GM21786 (cell line): ENCODE measurements at regions not wholly inside any gene's neighbourhood (a gene's known extent, or its start where the extent isn't known, plus 50 kb on each side); places are given as distances from the start of the nearest gene placed in this dataset.

Source experiments
- ATAC-seq: cut with Tn5 transposase; IDR thresholded peaks from one replicate; pipeline ENCODE4 v1.9.1; 2021; ENCODE audit not compliant: unreplicated experiment

- no peak for ATAC-seq
These were observed 168.4 kb downstream of the ZFP36L2 start for GRCh38 chr2:43057742-43058725.

DNA sequence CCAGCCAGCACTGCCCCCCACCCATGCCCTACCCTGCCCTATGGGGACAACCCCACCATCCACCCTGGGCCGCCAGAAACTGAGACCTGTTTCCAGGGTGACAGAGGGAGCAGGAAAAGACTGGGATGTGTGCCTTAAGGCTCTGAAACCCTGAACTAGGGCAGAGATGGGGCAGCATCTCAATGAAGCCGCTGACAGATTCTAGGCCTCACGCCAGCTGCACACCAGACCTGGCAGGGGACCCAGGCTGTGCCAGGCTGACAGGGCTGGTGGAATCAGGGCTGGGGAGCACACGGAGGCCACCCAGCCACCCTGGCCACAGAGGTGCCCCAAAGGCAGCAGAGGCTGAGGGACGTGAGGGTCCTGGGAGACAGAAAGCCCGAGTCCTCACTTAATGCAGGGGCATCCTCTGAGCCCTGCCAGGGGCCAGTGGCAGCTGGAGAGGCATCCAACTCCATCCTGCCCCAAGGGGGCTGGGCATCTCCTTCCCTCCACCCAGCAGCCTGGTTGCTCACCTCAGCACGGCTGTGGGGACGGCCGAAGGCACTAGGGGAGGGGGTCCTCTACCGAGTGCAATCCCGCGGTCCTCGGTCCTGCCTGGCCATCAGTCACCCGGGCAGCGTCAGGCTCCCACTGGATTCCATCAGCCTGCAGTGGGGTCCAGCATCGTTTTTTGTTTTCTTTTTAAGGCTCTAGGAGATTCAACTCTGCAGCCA is 169.2 kb downstream of the ZFP36L2 start:
- no peak for ATAC-seq

- no peak for ATAC-seq
These were observed 170.4 kb downstream of the ZFP36L2 start for GRCh38 chr2:43055985-43056384.

GRCh38 chr2:43055086-43055912 is 171.1 kb downstream of the ZFP36L2 start:
- ATAC-seq, result no peak

DNA sequence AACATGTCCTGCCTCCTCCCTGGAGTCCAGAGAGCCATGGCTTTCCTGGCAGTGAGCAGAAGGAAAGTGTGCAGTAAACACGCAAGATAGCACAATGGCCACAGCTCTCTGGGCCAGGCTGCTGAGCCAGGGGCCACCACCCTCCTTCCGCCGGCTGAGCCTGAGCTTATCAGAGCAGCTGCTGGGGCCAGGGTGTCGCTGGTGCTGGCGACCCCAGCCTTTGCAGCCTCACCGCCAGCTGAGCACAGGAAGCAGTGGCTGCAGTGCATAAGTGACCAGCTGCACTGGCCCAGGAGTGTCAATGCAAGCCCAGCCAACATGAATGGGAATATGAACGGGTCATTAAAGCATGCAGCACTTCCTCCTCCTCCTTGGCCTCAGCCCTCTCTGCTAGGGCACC is 172.0 kb downstream of the ZFP36L2 start:
- ATAC-seq, result no peak

- ATAC-seq, result no peak
These were observed 173.5 kb downstream of the ZFP36L2 start for GRCh38 chr2:43052944-43053306.

DNA sequence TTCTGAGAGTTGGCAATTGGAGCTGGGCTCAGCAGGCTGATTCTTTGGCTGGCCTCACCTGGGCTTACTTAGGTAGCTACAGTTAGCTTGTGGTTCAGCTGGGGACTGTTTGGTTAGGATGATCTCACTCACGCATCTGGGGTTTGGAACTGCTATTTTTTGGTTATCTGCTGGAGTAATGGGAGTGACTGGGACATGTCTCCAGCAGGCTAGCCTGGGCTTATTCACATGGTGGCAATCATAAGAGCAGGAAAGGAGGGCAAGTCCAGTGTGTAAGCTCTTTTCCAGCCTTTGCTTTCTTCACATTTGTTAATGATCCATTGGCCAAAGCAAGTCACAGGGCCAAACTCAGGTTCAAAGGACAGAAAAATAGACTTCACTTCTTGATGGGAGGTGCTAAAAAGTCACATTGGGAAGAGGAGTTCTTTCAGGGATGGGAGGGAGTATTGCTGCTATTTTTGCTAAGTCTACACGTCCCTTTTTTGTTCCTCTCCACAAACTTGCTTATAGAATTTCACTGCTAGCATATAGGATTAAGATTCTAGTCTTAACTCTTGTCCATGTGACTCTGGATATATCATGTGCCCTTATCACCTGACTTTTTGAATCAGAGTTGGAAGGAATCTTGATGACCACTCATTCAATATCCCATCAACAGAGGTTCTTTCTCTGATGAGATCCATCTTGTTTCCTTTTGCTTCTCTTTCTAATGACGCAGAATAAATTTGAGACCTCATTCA is 174.0 kb downstream of the ZFP36L2 start:
- no peak for ATAC-seq

GRCh38 chr2:43051338-43051737 is 175.1 kb downstream of the ZFP36L2 start:
- ATAC-seq, result no peak

DNA sequence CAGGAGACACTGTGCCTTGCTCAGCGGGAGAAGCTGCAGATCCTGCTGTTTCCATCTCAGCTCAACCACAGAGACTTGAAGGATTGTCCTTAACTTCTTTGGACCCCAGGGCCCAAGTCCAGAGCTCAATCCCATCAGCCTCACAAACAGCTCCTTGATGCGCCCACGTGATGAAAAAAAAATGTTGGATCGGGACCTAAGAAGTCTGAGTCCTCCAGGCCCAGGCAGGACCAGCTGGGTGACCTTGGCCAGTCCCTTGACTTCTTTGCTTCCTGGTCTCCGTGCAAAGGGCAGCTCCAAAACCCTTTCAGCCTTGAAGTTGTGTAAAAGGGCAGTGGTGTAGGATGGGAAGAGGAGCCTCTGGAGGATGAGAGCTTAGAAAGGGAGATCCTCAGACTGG is 175.5 kb downstream of the ZFP36L2 start:
- no peak for ATAC-seq

GRCh38 chr2:43049836-43050801 is 176.3 kb downstream of the ZFP36L2 start:
- ATAC-seq, result no peak

DNA sequence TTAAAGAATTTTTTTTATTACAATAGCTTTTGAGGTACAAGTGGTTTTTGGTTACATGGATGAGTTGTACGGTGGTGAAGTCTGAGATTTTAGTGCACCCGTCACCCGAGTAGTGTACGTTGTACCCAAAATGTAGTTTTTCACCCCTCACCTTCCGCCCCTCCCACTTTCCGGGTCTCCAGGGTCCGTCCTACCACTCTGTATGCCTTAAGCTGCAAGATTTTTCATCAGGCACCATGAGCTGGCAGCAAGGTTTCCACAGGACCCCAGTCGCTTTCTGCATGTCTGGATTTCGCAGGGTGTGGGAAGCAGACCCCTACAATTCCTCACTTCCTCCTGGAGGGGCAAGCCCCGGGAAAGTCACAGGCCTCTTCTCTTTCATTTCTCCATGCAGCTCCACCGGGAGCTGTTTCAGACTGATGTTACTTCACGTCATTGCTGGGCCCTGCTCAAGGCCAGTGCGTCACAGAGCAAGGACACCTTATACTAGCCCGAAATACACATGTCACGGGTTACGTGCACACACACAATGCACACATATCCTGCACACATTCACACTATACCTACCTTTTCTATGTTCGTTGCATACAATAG is 179.1 kb downstream of the ZFP36L2 start:
- ATAC-seq, result no peak

GRCh38 chr2:43045866-43046265 is 180.5 kb downstream of the ZFP36L2 start:
- no peak for ATAC-seq

DNA sequence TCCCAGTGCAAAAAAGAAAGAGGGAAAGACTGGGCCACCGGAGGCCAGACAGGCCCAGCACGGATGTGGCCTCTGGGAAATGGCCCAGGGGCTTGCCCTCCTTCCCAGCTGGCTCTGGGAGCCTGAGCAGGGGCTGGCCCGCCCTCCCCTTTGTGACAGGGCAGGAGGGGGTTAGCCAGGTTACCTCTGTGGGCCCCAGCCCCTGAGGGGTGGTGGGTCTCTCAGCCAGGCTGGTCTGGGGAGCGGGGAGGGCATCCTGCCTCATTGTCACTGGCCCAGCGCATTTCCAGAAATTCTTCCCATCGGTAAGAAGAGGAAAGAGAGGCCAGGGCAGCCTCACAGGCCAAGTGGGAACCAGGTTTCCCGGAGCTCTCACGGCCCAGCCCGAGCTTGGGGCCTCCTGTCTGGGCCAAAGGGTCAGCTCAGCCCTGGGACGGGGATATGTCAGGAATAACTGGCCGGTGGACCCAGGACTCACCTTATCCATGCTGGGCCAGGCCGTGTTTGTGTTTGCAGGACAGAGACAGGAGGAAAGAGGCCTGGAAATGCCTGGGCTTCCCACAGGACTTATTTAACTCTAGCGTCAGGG is 182.2 kb downstream of the ZFP36L2 start:
- ATAC-seq, result no peak

- ATAC-seq, result no peak
These were observed 182.9 kb downstream of the ZFP36L2 start for GRCh38 chr2:43043553-43043870.

DNA sequence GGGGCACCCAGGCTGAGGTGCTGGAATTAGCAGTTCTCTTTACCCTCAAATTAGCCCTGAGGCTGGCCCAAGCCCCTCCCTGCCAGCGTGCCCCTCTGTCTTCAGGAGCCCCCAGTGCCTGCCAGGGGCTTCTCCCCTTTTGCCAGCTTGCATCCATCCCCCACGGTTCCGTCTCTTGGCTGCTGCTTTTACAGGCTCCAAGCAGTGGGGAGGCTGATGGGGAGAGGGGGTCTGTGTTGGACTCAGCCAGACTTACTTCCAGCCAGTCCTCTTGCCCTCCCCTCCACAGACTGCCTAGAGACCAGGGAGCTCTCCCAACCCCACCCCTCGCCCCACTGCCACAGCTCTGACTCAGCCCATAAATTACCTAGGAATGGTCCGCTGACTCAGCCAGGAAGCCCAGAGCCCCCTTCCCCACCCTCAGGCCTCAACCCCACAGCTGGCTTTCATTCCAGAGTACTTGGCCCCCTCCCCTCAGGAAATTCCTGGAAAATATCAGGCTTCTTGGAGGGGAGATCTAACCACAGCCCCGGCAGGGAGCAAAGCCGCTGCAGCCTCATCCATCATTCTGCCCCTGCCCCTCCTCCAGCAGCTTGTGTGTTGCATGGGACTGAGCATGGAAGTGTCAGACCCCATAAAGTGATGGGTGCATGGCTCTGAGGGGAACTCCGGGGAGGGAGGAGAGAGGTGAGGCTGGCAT is 184.6 kb downstream of the ZFP36L2 start:
- ATAC-seq, result no peak

DNA sequence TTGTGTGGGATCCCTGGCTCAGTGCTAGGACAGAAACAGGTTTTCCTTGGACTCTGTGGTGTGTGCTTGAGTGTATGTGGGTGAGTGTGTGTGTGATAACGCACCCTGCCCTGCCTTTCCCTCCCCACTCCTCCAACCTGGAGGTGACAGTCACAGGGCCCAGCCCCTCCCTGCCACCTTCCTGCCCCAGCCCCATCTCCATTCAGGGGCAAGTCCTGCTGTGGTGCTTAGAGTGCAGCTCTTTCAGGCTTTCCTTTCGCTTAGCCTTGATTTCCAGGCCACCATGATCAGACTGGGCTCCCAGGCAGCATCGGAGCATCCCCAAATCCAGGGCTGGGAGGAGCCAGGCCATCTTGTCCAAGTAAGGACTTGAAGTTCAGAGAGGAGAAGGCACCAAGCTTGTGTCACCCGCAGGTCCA is 185.2 kb downstream of the ZFP36L2 start:
- no peak for ATAC-seq

- ATAC-seq, result no peak
These were observed 186.1 kb downstream of the ZFP36L2 start for GRCh38 chr2:43040084-43040854.
